Vagina (tissue), 2 donors: ENCODE measurements at regions not wholly inside any gene's neighbourhood (a gene's known extent, or its start where the extent isn't known, plus 50 kb on each side); places are given as distances from the start of the nearest gene placed in this dataset.

Source experiments
- DNase-seq, 2 donors: peaks; one replicate each; pipeline ENCODE4 v3.0.0-alpha.2; 2017; ENCODE audit errors: extremely low spot score in 2 of 2
- H3K27ac ChIP-seq: fragments of 200-600 bp; sonication (generic); one replicate; pipeline ENCODE4 v1.5.1; 2019
- H3K27me3 ChIP-seq: fragments of 200-600 bp; sonication (generic); one replicate; pipeline ENCODE4 v1.5.1; 2019
- H3K36me3 ChIP-seq, 2 donors: fragments of 200-600 bp; sonication (generic); one replicate each; pipeline ENCODE4 v1.5.1; 2017 to 2019
- H3K4me1 ChIP-seq: fragments of 200-600 bp; sonication (generic); one replicate; pipeline ENCODE4 v1.5.1; 2019
- H3K4me3 ChIP-seq, 2 donors: fragments of 200-600 bp; sonication (generic); 1 replicate in 1 of 2; 2 replicates in 1 of 2; pipeline ENCODE4 v1.5.1; 2016 to 2019
- H3K9me3 ChIP-seq: fragments of 200-600 bp; sonication (generic); one replicate; pipeline ENCODE4 v1.5.1; 2019
- CTCF ChIP-seq, 3 experiments: fragments of 450-650 bp in 2 of 3; fragments of 200-600 bp in 1 of 3; sonication (generic) in 1 of 3; IDR thresholded peaks; one replicate each; pipeline ENCODE4 v1.5.1; 2017 to 2019; ENCODE audit warnings: antibody characterized with exemption in 3 of 3, mild to moderate bottlenecking in 2 of 3, moderate library complexity in 2 of 3
- POLR2A ChIP-seq, 2 donors: fragments of 450-650 bp; IDR thresholded peaks; one replicate each; pipeline ENCODE4 v1.6.1; 2017; ENCODE audit warnings: antibody characterized with exemption in 2 of 2, mild to moderate bottlenecking in 2 of 2, moderate library complexity in 2 of 2
- POLR2AphosphoS5 ChIP-seq, 2 donors: sonication (generic); formaldehyde crosslinking; IDR thresholded peaks; one replicate each; pipeline ENCODE4 v1.9.0; 2017; ENCODE audit warnings: antibody characterized with exemption in 2 of 2, mild to moderate bottlenecking in 2 of 2, low read depth in 1 of 2; ENCODE audit not compliant: insufficient read depth in 1 of 2
- intact Hi-C: fragments of 100-400 bp; cut with DNase I; formaldehyde crosslinking; loops from one replicate; pipeline ENCODE4 v1.15.1; 2023

- Histone ChIP-seq H3K27ac (no peak overlapping the region), H3K4me1 (no peaks in the 10 kb centered on the region), H3K9me3 (no peaks in the 10 kb centered on the region), H3K36me3 (no peaks in the 10 kb centered on the region), H3K27me3 (no peaks in the 10 kb centered on the region), H3K4me3 (no peak overlapping the region)
- no peak for TF ChIP-seq POLR2AphosphoS5 (IDR thresholded peaks at IDR 0.05; ENCODE audit: insufficient read depth in 1 of 2, low read depth in 1 of 2)
- TF ChIP-seq CTCF (IDR thresholded peaks at IDR 0.05) = no peak
- no peak for TF ChIP-seq POLR2A (IDR thresholded peaks at IDR 0.05)
- intact Hi-C loops = no loop called here
- DNase-seq = no peak
Observed at GRCh38 chr20:60123652-60124051, 165.4 kb downstream of the CDH26 start.

- Histone ChIP-seq H3K27me3 (no peaks in the 10 kb centered on the region), H3K36me3 (no peaks in the 10 kb centered on the region), H3K4me1 (no peaks in the 10 kb centered on the region), H3K9me3 (no peaks in the 10 kb centered on the region), H3K27ac (no peak overlapping the region), H3K4me3 (no peak overlapping the region)
- no peak for DNase-seq
- TF ChIP-seq POLR2A (IDR thresholded peaks at IDR 0.05) = no peak
- no peak for TF ChIP-seq CTCF (IDR thresholded peaks at IDR 0.05)
- no peak for TF ChIP-seq POLR2AphosphoS5 (IDR thresholded peaks at IDR 0.05; ENCODE audit: insufficient read depth in 1 of 2, low read depth in 1 of 2)
- intact Hi-C loops = no loop called here
Observed at GRCh38 chr20:60124776-60125381, 166.7 kb downstream of the CDH26 start.

GRCh38 chr20:60125513-60125912 is 167.3 kb downstream of the CDH26 start:
- Histone ChIP-seq H3K9me3 (no peaks in the 10 kb centered on the region), H3K4me3 (no peak overlapping the region), H3K36me3 (no peaks in the 10 kb centered on the region), H3K27ac (no peak overlapping the region), H3K27me3 (no peaks in the 10 kb centered on the region), H3K4me1 (no peaks in the 10 kb centered on the region)
- intact Hi-C loops = no loop called here
- DNase-seq = no peak
- no peak for TF ChIP-seq POLR2AphosphoS5 (IDR thresholded peaks at IDR 0.05; ENCODE audit: insufficient read depth in 1 of 2, low read depth in 1 of 2)
- no peak for TF ChIP-seq POLR2A (IDR thresholded peaks at IDR 0.05)
- TF ChIP-seq CTCF (IDR thresholded peaks at IDR 0.05) = no peak

DNA sequence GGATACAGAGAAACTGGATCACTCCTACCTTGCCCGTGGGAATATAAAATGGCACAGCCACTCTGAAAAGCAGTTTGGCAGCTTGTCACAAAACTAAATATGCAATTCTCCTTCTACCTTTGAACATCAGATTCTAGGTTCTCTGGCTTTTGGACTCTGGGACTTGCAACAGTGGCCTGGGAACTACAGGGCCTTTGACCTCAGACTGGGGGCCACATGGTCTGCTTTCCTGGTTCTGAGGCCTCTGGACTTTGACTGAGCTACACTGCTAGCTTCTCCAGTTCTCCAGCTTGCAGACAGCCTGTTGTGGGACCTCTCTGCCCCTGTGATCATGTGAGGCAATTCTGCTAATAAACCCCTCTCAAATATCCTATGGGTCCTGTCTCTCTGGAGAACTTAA is 168.8 kb downstream of the CDH26 start:
- intact Hi-C loops = no loop called here
- Histone ChIP-seq H3K27ac (no peak overlapping the region), H3K9me3 (no peaks in the 10 kb centered on the region), H3K27me3 (no peaks in the 10 kb centered on the region), H3K4me3 (no peak overlapping the region), H3K36me3 (no peaks in the 10 kb centered on the region), H3K4me1 (no peaks in the 10 kb centered on the region)
- DNase-seq = no peak
- TF ChIP-seq POLR2A (IDR thresholded peaks at IDR 0.05) = no peak
- TF ChIP-seq CTCF (IDR thresholded peaks at IDR 0.05) = no peak
- no peak for TF ChIP-seq POLR2AphosphoS5 (IDR thresholded peaks at IDR 0.05; ENCODE audit: insufficient read depth in 1 of 2, low read depth in 1 of 2)

DNA sequence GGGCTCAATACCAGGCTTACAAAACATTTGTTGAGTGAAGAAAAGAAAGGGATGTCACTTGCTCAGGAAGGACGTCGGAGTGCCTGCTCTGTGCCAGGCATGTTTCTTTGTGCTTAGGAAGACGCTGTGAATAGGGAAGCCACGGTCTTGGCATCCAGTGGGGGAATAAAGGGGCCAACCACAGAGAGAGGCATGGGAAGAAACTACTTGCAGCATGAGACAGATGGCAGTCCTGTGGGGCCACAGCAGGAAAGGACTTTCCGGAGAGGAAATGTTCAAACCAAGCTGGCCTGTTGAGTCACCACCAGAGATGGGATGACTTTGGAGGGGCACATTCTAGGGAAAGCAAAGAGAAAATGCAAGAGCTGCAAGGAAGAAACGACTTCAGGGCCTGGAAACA is 173.2 kb downstream of the CDH26 start:
- no peaks in the 10 kb centered on the region for H3K27me3 ChIP-seq
- H3K4me1 ChIP-seq = no peaks in the 10 kb centered on the region
- intact Hi-C loops = no loop called here
- no peaks in the 10 kb centered on the region for H3K9me3 ChIP-seq
- no peak for DNase-seq
- no peaks in the 10 kb centered on the region for H3K36me3 ChIP-seq
- no peak overlapping the region for H3K27ac ChIP-seq
- TF ChIP-seq CTCF (IDR thresholded peaks at IDR 0.05) (no peak), POLR2A (IDR thresholded peaks at IDR 0.05) (no peak), POLR2AphosphoS5 (IDR thresholded peaks at IDR 0.05; ENCODE audit: insufficient read depth in 1 of 2, low read depth in 1 of 2) (no peak)
- no peak overlapping the region for H3K4me3 ChIP-seq
